HG03135 (cell line): ENCODE measurements at regions not wholly inside any gene's neighbourhood (a gene's known extent, or its start where the extent isn't known, plus 50 kb on each side); places are given as distances from the start of the nearest gene placed in this dataset.
"Not testable (repeated sequence)": the region's sequence is repeated elsewhere in the genome, so short reads cannot be mapped to it uniquely, and the experiment has no call there.

Experiments used
- ATAC-seq: cut with Tn5 transposase; IDR thresholded peaks from one replicate; pipeline ENCODE4 v1.9.1; 2021; ENCODE audit warnings: mild to moderate bottlenecking, moderate library complexity; ENCODE audit not compliant: unreplicated experiment

DNA sequence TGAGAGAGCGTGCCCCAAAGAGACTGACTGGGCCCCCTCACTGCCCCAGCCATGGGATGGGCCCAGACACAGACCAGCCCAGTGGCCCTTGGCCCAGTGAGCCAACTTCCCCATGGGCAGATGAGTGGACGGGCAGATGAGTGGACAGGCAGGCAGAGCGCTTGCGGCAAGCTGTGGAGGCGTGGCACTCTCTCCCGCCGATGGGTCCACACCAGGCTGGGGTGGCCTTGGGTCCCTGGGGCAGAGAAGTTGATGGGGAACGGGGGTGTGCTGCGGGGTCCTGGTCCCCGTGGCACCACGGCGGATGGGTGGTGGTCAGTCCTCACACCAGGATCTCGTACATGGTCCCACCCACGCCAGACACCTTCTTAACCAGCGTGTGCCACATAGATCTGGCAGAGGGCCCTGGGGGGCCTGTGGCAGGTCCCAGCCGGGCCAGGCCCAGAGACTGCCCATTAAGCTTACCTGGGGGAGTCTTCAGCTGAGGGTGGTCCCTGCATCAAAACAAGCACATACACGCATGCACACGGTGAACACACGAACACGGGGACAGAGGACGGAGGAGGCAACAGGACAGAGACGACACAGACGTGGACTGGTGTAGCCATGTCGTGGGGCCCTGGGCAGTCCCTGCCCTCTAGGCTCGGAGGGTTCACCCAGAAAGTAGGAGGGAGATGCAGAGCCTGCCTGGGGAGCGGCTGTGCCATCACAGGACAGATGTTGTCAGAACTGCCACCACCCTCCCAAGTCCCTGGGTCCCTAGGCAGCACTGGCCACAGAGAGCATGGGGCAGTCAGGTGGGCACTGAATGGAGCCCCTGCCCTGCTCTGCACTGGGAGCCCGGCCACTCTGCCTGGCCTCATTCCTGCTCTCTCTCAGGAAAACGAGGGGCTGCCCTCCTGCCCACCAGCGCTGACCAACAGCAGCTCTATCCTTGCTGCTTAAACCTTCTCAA is 182.2 kb downstream of the IGLL1 start:
- no peak for ATAC-seq

- no peak for ATAC-seq
These were observed 183.0 kb downstream of the IGLL1 start for GRCh38 chr22:23397008-23397612.

GRCh38 chr22:23396362-23397007 is 183.6 kb downstream of the IGLL1 start:
- no peak for ATAC-seq

DNA sequence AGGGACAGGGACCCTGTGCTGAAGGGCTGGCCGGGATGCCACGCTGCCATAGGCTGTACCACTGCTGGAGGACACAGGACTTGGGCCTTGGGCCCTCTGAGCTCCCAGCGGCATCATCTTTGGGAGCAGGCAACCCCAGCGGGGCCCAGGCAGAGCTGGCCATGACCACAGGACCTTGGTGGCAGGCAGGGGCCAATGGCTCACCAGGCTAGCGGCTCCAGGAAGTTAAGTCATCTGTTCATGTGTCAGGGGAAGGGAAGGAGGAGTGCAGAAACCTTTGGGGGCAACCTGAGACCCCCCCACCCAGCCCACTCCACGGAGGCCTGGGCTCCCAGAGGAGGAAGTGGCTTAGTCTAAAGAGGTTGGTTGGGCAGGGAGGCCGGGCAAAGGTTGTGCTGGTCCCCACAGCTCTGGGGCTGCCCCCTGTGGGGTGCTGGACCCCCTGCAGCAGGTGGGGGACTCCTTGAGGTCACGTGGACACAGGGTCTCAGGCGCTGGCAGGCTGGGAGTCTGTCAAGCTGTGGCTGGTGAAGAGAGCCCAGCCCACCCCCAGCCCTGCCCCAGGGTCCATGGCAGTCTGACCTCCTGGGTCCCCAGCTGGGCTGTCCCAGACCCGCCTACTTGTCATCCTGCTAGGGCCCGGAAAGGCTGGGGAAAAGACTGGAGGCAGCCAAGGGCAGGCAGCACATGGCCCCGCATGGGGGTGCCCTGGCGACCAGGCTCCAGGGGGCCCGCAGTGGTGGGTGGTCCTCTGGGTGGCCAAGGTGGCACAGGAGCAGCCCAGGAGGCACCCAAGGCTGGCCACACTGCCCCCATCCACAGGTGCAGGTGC is 184.3 kb downstream of the IGLL1 start:
- no peak for ATAC-seq

- ATAC-seq, result no peak
These were observed 185.4 kb downstream of the IGLL1 start for GRCh38 chr22:23394525-23395326.

DNA sequence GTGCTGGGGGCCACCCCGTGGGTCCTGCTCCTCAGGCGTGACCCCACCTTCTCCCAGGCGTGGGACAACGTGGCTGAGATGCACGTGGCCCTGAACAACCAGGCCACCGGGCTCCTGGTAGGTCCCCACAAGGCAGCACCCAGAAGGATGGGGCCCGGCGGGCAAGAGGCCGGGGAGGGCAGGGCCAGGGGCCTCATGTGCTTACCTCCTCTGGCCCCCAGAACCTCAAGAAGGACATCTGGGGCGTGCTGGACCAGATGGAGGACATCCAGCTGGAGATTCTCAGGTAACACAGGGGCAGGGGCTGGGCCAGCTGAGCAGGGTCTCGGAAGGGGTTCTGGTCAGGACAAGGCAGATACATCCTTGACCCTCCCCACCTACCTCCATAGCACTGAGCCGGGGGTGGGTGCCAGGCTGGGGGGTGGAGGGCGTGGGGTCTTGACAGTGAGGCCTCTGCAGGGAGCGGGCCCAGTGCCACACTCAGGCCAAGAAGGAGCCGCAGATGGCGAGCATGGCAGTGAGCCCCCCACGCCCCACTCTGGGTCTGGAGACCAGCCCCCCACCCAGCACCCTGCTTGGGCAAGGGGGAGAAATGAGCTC is 186.3 kb downstream of the IGLL1 start:
- no peak for ATAC-seq

GRCh38 chr22:23393199-23393598 is 186.9 kb downstream of the IGLL1 start:
- ATAC-seq, result not testable (repeated sequence)

GRCh38 chr22:23392420-23393121 is 187.5 kb downstream of the IGLL1 start:
- ATAC-seq, result no peak

DNA sequence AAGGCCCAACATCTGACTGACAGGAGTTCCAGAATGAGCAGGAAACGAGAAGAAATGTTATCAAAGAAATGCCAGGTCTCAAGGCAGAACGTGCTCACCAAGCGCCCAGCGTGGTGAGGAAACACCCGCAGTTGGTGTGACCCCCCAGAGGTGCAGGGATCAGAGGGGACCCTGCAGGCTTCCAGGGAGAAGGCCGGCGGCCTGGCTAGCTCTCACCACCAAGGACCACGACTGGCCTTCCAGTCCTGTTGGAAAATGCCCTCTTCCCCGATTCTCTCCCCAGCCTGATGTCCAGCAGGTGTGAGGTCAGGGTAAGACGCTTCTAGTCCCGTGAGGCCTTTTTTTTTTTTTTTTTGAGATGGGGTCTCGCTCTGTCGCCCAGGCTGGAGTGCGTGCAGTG is 189.1 kb downstream of the IGLL1 start:
- no peak for ATAC-seq

DNA sequence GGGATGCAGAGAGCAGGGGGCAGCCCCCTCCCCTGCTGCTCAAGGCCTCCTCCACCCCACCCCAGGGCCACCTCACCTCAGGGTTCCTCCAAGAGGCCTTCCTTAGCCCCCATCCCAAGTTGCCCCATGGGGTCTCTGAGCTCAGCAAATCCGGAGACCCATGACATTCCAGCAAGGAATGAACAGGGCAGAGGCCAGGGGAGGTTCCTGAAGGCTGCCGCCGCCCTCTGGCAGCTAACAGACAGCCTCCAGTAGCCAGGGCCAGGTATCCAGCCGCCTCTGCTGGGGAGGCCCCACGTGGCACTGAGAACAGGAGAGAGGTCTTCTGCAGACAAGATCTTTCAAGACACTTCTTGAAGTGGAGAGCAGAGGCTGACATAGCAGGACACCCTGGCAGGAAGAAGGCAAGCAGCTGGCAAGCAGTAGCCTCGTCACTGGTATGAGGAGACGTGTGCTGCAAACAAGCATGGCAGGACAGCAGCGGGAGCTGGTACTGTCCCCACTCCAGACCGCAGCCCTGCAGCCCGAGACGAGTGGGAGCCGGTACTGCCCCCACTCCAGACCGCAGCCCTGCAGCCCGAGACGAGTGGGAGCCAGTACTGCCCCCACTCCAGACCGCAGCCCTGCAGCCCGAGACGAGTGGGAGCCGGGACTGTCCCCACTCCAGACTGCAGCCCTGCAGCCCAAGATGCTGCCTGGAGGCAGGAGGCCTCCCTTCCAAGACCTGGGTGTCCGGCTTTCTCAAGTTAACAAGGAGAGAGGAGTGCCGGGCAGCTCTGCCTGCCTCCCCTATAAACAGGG is 190.6 kb downstream of the IGLL1 start:
- no peak for ATAC-seq

- no peak for ATAC-seq
These were observed 191.6 kb downstream of the IGLL1 start for GRCh38 chr22:23388517-23388890.

- ATAC-seq, result no peak
These were observed 192.1 kb downstream of the IGLL1 start for GRCh38 chr22:23387827-23388516.

DNA sequence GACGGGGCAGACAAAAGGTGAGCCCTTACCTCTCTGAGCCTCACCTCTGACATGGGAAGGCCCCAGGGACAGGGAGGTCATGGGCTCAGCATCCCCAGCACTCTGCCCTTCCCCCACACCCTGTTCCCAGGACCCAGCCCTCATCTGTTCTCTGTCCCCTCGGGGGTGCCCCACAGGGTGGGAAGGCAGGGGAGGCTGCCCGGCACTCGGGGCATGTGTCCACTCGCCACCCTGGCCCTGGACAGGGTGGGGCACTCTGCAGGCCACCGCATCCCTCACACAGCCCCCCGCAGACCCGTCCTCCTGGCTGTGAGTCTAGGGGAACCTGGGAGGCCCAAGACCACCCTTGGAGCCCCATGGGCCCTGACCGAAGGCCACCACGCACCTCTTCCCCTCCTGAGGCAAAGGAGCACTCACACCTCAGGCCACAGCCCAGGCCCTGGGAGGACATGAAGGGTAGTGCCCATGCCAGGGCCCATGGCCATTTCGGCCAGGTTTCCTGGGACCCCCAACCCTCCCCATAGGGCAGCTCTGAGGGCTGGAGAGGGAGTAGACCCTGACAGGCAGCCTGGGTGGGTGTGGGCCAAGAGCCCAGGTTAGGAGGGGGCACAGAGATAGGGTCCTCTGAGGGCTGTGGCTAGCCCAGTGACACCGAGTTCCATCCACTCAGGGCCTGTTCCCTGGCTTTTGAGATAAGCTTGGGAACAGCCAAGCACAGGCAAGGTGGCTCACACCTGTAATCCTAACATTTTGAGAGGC is 193.1 kb downstream of the IGLL1 start:
- no peak for ATAC-seq

- ATAC-seq, result no peak
These were observed 194.1 kb downstream of the IGLL1 start for GRCh38 chr22:23385678-23386631.

GRCh38 chr22:23384923-23385677 is 195.0 kb downstream of the IGLL1 start:
- ATAC-seq, result no peak
